ENCODE measurements at regions not wholly inside any gene's neighbourhood (a gene's known extent, or its start where the extent isn't known, plus 50 kb on each side); places are given as distances from the start of the nearest gene placed in this dataset.
"Not testable (repeated sequence)": the region's sequence is repeated elsewhere in the genome, so short reads cannot be mapped to it uniquely, and the experiment has no call there.

- DNase-seq (ENCODE audit: low spot score), result not testable (repeated sequence)
Measured at GRCh38 chr14:37785298-37785697, 189.9 kb downstream of the TTC6 start.

- not testable (repeated sequence) for DNase-seq (ENCODE audit: low spot score)
Measured at GRCh38 chr14:37786114-37786625, 190.7 kb downstream of the TTC6 start.

GRCh38 chr14:37787879-37788494 lies 192.6 kb downstream of the TTC6 start:
- no peak for DNase-seq (ENCODE audit: low spot score)

- DNase-seq (ENCODE audit: low spot score), result peak; percentile 5
Measured at GRCh38 chr14:37791384-37792036, 196.1 kb downstream of the TTC6 start.

GRCh38 chr14:37792124-37792523 lies 196.7 kb downstream of the TTC6 start:
- no peak for DNase-seq (ENCODE audit: low spot score)

GRCh38 chr14:37796703-37797416 lies 201.4 kb downstream of the TTC6 start:
- DNase-seq (ENCODE audit: low spot score), result no peak

- no peak for DNase-seq (ENCODE audit: low spot score)
Measured at GRCh38 chr14:37797675-37798074, 202.2 kb downstream of the TTC6 start.

GRCh38 chr14:37807722-37808121 lies 212.3 kb downstream of the TTC6 start:
- no peak for DNase-seq (ENCODE audit: low spot score)

GRCh38 chr14:37810094-37810801 lies 214.8 kb downstream of the TTC6 start:
- DNase-seq (ENCODE audit: low spot score), result no peak

- no peak for DNase-seq (ENCODE audit: low spot score)
Measured at GRCh38 chr14:37813732-37814131, 218.3 kb downstream of the TTC6 start.

- DNase-seq (ENCODE audit: low spot score), result no peak
Measured at GRCh38 chr14:37816135-37816534, 220.7 kb downstream of the TTC6 start.

- DNase-seq (ENCODE audit: low spot score), result no peak
Measured at GRCh38 chr14:37816743-37817295, 221.4 kb downstream of the TTC6 start.

- DNase-seq (ENCODE audit: low spot score), result no peak
Measured at GRCh38 chr14:37819155-37820015, 224.0 kb downstream of the TTC6 start.

- DNase-seq (ENCODE audit: low spot score), result not testable (repeated sequence)
Measured at GRCh38 chr14:37820810-37821209, 225.4 kb downstream of the TTC6 start.

GRCh38 chr14:37824939-37825712 lies 229.7 kb downstream of the TTC6 start:
- no peak for DNase-seq (ENCODE audit: low spot score)

GRCh38 chr14:37826869-37827268 lies 231.4 kb downstream of the TTC6 start:
- no peak for DNase-seq (ENCODE audit: low spot score)

- DNase-seq (ENCODE audit: low spot score), result no peak
Measured at GRCh38 chr14:37830271-37830670, 234.8 kb downstream of the TTC6 start.

GRCh38 chr14:37834275-37834674 lies 238.8 kb downstream of the TTC6 start:
- DNase-seq (ENCODE audit: low spot score), result no peak

- DNase-seq (ENCODE audit: low spot score), result not testable (repeated sequence)
Measured at GRCh38 chr14:37838778-37839177, 243.3 kb downstream of the TTC6 start.

- DNase-seq (ENCODE audit: low spot score), result not testable (repeated sequence)
Measured at GRCh38 chr14:37841039-37841438, 245.6 kb downstream of the TTC6 start.

Measured in HuH-7 (cell line).